DMS79 treated with DMSO at 0.1 percent for 48 hours (cell line): ENCODE measurements at regions not wholly inside any gene's neighbourhood (a gene's known extent, or its start where the extent isn't known, plus 50 kb on each side); places are given as distances from the start of the nearest gene placed in this dataset.

Experiments
- DNase-seq: peaks from one replicate; lab custom pipeline; 2025; lab: John Stamatoyannopoulos, UW

- no peak for DNase-seq
Observed at GRCh38 chr5:165829504-165829903, 2324.1 kb downstream of the MAT2B start.

GRCh38 chr5:165834891-165835290 is 2329.5 kb downstream of the MAT2B start:
- no peak for DNase-seq

- no peak for DNase-seq
Observed at GRCh38 chr5:165836046-165836445, 2330.6 kb downstream of the MAT2B start.

GRCh38 chr5:165837286-165837685 is 2331.9 kb downstream of the MAT2B start:
- DNase-seq: no peak

- no peak for DNase-seq
Observed at GRCh38 chr5:165844571-165844970, 2339.2 kb downstream of the MAT2B start.

GRCh38 chr5:165858118-165858517 is 2352.7 kb downstream of the MAT2B start:
- DNase-seq: no peak

- DNase-seq: no peak
Observed at GRCh38 chr5:165859251-165859650, 2353.8 kb downstream of the MAT2B start.

GRCh38 chr5:165863239-165863638 is 2357.8 kb downstream of the MAT2B start:
- no peak for DNase-seq

- no peak for DNase-seq
Observed at GRCh38 chr5:165871291-165871690, 2365.9 kb downstream of the MAT2B start.

GRCh38 chr5:165874851-165875250 is 2369.4 kb downstream of the MAT2B start:
- DNase-seq: no peak

- DNase-seq: no peak
Observed at GRCh38 chr5:165876538-165876937, 2371.1 kb downstream of the MAT2B start.

- no peak for DNase-seq
Observed at GRCh38 chr5:165877475-165877874, 2372.1 kb downstream of the MAT2B start.

- DNase-seq: no peak
Observed at GRCh38 chr5:165881259-165881658, 2375.8 kb downstream of the MAT2B start.

GRCh38 chr5:165882099-165882498 is 2376.7 kb downstream of the MAT2B start:
- no peak for DNase-seq

- DNase-seq: no peak
Observed at GRCh38 chr5:165885623-165886350, 2380.4 kb downstream of the MAT2B start.

- DNase-seq: no peak
Observed at GRCh38 chr5:165887147-165887546, 2381.7 kb downstream of the MAT2B start.

- DNase-seq: no peak
Observed at GRCh38 chr5:165892383-165892782, 2387.0 kb downstream of the MAT2B start.

GRCh38 chr5:165894916-165895315 is 2389.5 kb downstream of the MAT2B start:
- DNase-seq: no peak

GRCh38 chr5:165903835-165904234 is 2387.6 kb upstream of the WWC1 start:
- DNase-seq: no peak

- DNase-seq: no peak
Observed at GRCh38 chr5:165906871-165907270, 2384.6 kb upstream of the WWC1 start.

GRCh38 chr5:165913059-165913458 is 2378.4 kb upstream of the WWC1 start:
- no peak for DNase-seq

GRCh38 chr5:165914456-165914855 is 2377.0 kb upstream of the WWC1 start:
- no peak for DNase-seq

GRCh38 chr5:165919196-165919595 is 2372.2 kb upstream of the WWC1 start:
- no peak for DNase-seq

GRCh38 chr5:165920655-165921054 is 2370.8 kb upstream of the WWC1 start:
- DNase-seq: no peak
